ENCODE measurements at regions not wholly inside any gene's neighbourhood (a gene's known extent, or its start where the extent isn't known, plus 50 kb on each side); places are given as distances from the start of the nearest gene placed in this dataset.

GRCh38 chr7:47145186-47145725, 436.7 kb downstream of the TNS3 start:
- ATAC-seq, result no peak

GRCh38 chr7:47143339-47143738, 438.6 kb downstream of the TNS3 start:
- no peak for ATAC-seq

GRCh38 chr7:47142867-47143175, 439.1 kb downstream of the TNS3 start:
- no peak for ATAC-seq

DNA sequence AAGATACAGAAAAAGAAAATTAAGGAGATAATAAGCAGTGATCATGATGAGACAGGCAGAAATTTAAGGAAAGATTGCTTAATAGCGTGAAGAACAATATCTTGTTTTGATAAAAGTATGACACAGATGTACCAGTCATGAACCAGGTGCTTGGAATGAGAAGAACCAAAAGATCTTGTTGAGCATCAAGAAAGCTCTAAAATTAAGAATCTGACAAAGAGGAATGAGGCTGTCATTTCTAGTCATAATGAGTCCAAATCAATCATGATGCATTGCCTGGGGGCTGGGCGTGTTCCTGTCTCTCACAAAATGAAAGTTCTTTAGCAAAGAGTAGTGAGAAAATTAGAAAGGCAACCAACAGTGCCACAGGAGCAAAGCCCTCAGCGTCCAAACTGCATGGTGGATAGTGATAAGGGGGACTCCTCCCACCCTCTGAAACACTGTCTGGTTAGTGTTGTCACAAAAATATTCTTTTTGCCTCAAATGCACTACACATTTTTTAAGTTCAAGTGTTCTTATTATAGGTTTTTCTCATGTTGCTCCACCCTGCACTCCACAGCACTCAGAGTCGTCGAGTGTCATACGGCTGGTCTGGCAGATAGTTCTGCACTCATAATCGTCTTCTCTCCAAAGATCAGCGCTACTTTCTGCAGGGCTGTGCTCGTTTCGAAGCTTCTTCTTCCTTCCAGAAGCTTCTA, 439.6 kb downstream of the TNS3 start:
- ATAC-seq, result no peak

GRCh38 chr7:47132471-47132870, 449.4 kb downstream of the TNS3 start:
- no peak for ATAC-seq

DNA sequence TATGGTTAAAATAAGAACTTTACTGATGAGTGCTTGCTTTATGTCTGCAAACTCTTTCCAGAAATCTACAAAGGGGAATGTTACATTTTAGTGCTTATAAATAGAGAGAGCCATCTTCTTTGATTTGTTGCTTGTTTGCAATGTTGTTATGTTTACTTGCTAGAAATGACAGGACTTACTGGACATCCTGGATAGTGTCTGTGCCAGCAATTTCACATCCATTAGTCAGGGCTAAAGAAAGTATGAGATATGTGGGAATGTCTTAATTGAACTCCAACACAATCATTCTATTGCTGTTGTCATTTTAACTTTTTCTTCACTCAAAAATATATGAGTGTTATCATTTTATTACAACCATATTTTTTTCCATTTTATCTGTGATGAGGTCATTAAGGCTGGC, 453.2 kb downstream of the TNS3 start:
- no peak for ATAC-seq

GRCh38 chr7:47125529-47125928, 456.4 kb downstream of the TNS3 start:
- ATAC-seq, result no peak

DNA sequence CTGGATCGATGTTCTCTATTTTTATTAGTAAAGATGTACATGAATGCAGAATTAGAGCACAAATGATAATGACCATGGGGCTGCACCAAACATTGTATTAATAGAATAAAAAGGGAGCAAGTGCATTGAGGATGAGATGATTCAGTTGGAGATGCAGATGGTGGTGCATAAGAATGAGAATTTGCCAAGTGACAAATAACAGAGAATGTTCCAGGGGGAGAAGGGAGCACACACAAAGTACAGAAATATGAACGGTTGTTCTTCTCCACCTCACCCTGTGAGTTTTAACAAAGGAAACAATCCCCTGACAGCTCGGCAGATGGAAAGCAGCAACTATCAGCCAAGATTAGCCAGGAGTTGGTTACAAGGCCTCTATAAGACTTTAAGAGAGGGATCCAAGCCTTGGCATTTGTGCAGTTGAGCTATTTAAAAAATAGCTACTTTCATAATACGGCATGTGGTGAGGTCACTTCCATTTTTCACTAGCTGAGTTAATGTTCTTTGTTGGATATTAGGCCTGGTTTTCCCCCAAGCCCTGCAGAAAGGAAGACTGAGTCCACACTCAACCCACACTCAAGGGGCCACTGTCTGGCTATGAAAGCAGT, 462.5 kb downstream of the TNS3 start:
- ATAC-seq, result no peak

- ATAC-seq, result no peak
These were observed 477.7 kb downstream of the TNS3 start for GRCh38 chr7:47104206-47104549.

GRCh38 chr7:47103498-47104205, 478.3 kb downstream of the TNS3 start:
- ATAC-seq, result no peak

- no peak for ATAC-seq
These were observed 479.5 kb downstream of the TNS3 start for GRCh38 chr7:47102331-47102841.

DNA sequence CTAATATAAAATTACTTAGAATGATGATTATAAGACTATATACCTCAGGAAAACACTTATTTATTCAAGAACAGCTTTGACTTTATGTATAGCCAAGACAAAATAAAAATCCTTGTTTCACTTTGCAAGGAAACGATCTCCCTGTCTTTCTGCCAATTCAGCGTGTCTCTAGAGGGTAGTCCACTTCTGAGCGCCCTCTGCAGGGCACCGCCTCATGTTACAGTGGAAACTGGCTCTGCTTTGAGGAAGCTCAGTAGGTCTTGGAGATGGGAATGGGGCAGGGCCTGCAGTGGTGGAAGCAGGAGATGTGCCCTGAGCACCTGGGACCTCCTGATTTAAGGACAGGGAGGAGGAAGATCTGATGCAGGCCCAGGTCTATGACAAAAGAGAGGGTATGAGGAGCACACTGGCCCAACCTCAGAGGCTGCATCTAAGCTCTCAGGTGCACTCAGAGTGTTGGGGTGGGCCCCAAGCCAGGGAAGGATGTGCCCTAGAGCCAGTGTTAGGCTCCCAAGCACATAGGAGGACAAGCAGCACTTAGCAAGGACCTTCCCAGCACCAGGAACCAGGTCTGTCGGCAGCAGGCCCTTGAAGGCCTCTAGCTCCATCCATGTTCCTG, 481.0 kb downstream of the TNS3 start:
- ATAC-seq, result no peak

DNA sequence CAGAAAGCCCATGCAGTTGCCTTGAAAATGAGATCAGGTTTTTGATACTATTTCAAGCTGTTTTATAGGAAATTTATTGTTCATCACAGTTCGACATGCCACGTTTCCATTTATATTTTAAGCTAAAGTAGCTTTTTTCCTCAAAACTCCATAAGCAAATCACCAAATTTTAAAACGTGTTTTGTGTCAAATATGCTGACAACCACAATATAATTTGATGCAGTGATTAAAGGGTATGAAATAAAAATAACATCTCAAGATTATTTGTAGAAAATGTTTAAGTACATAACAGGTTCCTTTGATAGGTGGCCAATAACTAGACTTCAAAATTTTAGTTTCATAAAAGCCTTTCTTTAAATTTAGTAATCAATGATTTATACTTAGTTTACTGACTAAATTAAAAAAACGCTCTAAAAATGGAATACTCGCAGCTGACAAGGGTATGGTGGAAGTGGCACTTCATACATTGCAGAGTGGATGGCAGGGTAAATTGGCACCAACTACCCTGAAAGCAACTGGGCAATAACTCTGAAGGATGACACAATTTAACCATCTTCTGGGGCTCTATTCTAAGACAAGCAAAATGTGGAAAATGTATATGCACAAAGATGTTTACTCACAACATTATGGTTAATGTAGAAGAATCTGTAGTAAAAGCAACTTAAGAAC, 481.6 kb downstream of the TNS3 start:
- ATAC-seq, result no peak

DNA sequence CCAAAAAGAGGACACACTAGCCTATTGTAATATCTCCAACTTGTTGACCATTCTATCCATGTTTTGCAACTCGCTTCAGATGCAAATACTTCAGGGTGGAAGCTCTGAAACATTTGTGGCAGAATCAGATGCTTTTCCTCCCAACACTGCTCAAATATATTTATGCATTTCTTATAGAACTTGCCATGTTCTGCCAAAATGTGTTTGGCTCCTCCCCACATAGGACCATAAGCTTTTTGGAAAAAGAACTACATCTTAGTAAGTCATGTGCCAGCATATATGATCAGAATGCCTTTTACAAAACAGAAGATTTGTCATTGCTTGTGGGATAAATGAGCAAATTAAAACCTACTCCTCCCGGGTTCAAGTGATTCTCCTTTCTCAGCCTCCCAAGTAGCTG, 484.5 kb downstream of the TNS3 start:
- ATAC-seq, result no peak

- ATAC-seq, result no peak
These were observed 486.0 kb downstream of the TNS3 start for GRCh38 chr7:47095946-47096345.

DNA sequence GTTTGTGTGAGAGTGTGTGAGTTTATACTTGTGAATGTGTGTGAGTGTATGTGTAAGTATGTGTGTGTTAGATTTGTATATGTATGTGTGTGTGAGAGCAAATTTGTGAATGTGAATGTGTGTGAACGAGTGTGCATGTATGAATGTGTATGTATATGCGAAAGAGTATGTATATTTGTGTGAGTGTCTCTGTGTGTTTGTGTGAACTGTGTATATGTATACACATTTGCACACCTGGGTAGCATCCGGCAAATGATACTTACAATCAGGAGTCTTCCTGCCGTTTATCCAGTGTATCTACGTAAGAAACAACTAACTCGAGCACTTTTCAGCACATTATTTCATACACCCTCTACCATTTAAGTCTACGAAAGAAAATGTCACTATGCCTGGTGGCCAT, 487.4 kb downstream of the TNS3 start:
- no peak for ATAC-seq

- ATAC-seq, result no peak
These were observed 488.3 kb downstream of the TNS3 start for GRCh38 chr7:47093320-47094234.

DNA sequence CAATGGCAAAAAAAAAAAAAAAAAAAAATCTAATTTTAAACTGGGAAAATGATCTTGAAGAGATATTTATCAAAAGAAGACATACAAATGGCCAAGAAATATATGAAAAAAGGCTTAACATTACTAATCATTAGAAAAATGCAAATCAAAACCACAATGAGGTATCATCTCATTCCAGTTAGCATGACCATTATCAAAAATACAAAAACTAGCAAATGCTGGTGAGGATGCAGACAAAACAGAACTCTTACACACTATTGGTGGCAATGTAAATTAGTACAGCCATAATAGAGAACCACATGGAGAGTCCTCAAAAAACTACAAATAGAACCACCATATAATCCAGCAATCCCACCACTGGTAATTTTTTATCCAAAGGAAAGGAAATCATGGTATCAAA, 489.6 kb downstream of the TNS3 start:
- no peak for ATAC-seq

DNA sequence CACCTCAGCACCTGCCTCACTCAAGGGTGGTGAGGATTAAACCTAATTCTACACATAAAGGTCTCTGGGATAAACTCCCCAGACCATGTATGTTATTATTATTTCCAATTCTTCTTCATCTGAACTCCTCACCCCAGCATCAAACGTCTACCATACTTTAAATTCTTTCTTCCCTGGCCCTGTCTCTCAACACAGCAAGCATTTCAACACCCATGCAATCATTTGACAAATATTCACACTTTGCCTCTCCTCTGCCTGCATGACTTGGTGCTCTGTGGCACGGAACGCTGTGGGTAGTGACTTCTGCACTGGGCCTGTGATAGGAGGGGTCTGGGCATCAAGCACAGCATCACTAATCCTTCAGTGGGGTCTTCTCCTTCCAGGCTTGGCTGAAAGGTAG, 490.8 kb downstream of the TNS3 start:
- no peak for ATAC-seq

GRCh38 chr7:47089461-47089860, 492.4 kb downstream of the TNS3 start:
- no peak for ATAC-seq

DNA sequence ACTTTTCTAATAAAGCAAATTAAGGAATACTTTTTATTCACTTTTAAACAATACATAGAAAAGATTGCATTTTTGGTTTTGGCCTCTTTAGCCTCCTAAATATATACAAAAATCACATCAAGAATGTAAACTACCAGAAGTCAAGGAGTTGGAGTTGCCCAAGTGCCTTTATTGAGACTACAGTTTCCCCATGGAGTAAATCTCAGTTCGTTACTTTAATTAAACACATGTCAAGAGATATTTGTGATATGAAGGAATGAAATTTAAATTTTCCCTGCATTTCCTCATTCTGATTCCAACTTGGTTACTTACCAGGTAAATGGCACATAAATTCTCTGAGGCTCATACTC, 492.9 kb downstream of the TNS3 start:
- ATAC-seq, result no peak
